Mammary epithelial cell (primary cell): ENCODE measurements at regions not wholly inside any gene's neighbourhood (a gene's known extent, or its start where the extent isn't known, plus 50 kb on each side); places are given as distances from the start of the nearest gene placed in this dataset.

Experiments used
- CTCF ChIP-seq, 2 donors: IDR thresholded peaks in 1 of 2; conservative IDR thresholded peaks in 1 of 2; 2 replicates each; pipeline ENCODE4 v1.5.1; 2011 to 2012; ENCODE audit warnings: inconsistent platforms in 2 of 2, low read length in 2 of 2, mild to moderate bottlenecking in 2 of 2, control low read depth in 1 of 2, low read depth in 1 of 2; ENCODE audit not compliant: insufficient read depth in 1 of 2; ENCODE audit errors: extremely low read depth in 1 of 2
- EZH2 ChIP-seq: IDR thresholded peaks from 2 replicates; pipeline ENCODE4 v1.6.1; 2012; ENCODE audit warnings: low read length, inconsistent platforms, borderline replicate concordance

- TF ChIP-seq CTCF (conservative IDR thresholded peaks at IDR 0.05 in 1 of 2, IDR thresholded peaks at IDR 0.05 in 1 of 2; ENCODE audit: extremely low read depth in 1 of 2, insufficient read depth in 1 of 2, low read depth in 1 of 2, low read length in 2 of 2) (no peak), EZH2 (no peak)
Measured at GRCh38 chr14:101033446-101034165, 130.1 kb upstream of the RTL1 start.
